Body of pancreas (tissue), 4 donors: ENCODE measurements at regions not wholly inside any gene's neighbourhood (a gene's known extent, or its start where the extent isn't known, plus 50 kb on each side); places are given as distances from the start of the nearest gene placed in this dataset.
A peak's percentile ranks its signal among the peaks of the same experiment; 100 is the strongest.
"Not testable (repeated sequence)": the region's sequence is repeated elsewhere in the genome, so short reads cannot be mapped to it uniquely, and the experiment has no call there.

Experiments
- ATAC-seq: fragments of 150-250 bp; one replicate; pipeline ENCODE4 v1.9.1; 2016
- DNase-seq, 4 donors: peaks; one replicate each; pipeline ENCODE4 v3.0.0-alpha.2; 2019
- H3K27ac ChIP-seq, 4 donors: fragments of 200-600 bp; sonication (generic); 1 replicate in 3 of 4; 2 replicates in 1 of 4; pipeline versions ENCODE4 v1.5.1 to v1.6.1; 2016 to 2019; ENCODE audit warnings: mild to moderate bottlenecking in 1 of 4, mixed read lengths in 1 of 4, moderate library complexity in 1 of 4
- H3K27me3 ChIP-seq, 2 donors: fragments of 200-600 bp; sonication (generic); one replicate each; pipeline ENCODE4 v1.6.0; 2016; ENCODE audit warnings: mild to moderate bottlenecking in 1 of 2
- H3K36me3 ChIP-seq, 2 donors: fragments of 200-600 bp; sonication (generic); replicated peaks in 1 of 2; 2 replicates each; pipeline ENCODE4 v1.5.1; 2016; ENCODE audit warnings: low read depth in 2 of 2; ENCODE audit not compliant: insufficient read depth in 1 of 2
- H3K4me1 ChIP-seq: fragments of 200-600 bp; sonication (generic); one replicate; pipeline ENCODE4 v1.6.0; 2016
- H3K4me3 ChIP-seq, 2 donors: fragments of 200-600 bp; sonication (generic); 1 replicate in 1 of 2; 2 replicates in 1 of 2; pipeline ENCODE4 v1.5.1; 2016 to 2019
- H3K9me3 ChIP-seq, 3 donors: fragments of 200-600 bp; sonication (generic); 1 replicate in 2 of 3; 2 replicates in 1 of 3; pipeline ENCODE4 v1.5.1; 2016
- CTCF ChIP-seq, 7 experiments: fragments of 450-650 bp in 4 of 7; fragments of 200-600 bp in 3 of 7; sonication (generic) in 3 of 7; IDR thresholded peaks; one replicate each; pipeline ENCODE4 v1.5.1; 2016 to 2019; ENCODE audit warnings: antibody characterized with exemption in 7 of 7
- POLR2A ChIP-seq, 3 donors: fragments of 450-650 bp; IDR thresholded peaks; one replicate each; pipeline ENCODE4 v1.6.1; 2016; ENCODE audit warnings: antibody characterized with exemption in 3 of 3, mild to moderate bottlenecking in 2 of 3
- WGBS, 2 donors: methylation state at CpG; one replicate each; pipeline ENCODE4 v1.1.5; 2017; 5-methylcytosine and 5-hydroxymethylcytosine counted together
- intact Hi-C: fragments of 100-400 bp; cut with DNase I; formaldehyde crosslinking; loops from one replicate; pipeline ENCODE4 v1.15.1; 2023

- Histone ChIP-seq H3K9me3 (no peaks in the 10 kb centered on the region), H3K27me3 (no peaks in the 10 kb centered on the region), H3K4me3 (no peak overlapping the region), H3K36me3 (no peaks in the 10 kb centered on the region), H3K27ac (no peak overlapping the region), H3K4me1 (no peaks in the 10 kb centered on the region)
- intact Hi-C loops: no loop called here
- no peak for DNase-seq
- no peak for ATAC-seq
- TF ChIP-seq POLR2A (IDR thresholded peaks at IDR 0.05) (no peak), CTCF (IDR thresholded peaks at IDR 0.05) (no peak)
Observed at GRCh38 chrX:118272242-118272641, 73.7 kb upstream of the WDR44 start.

- H3K27me3 ChIP-seq: no peaks in the 10 kb centered on the region
- no peaks in the 10 kb centered on the region for H3K36me3 ChIP-seq
- intact Hi-C loops: no loop called here
- 22 to 26% methylated on average over 4 of the region's 4 CpGs for WGBS, 2 donors
- peak overlapping the region in 1 of 4 donors; percentile 25 for H3K27ac ChIP-seq
- no peaks in the 10 kb centered on the region for H3K9me3 ChIP-seq
- TF ChIP-seq CTCF (IDR thresholded peaks at IDR 0.05): no peak
- no peak for TF ChIP-seq POLR2A (IDR thresholded peaks at IDR 0.05)
- no peak for DNase-seq
- no peaks in the 10 kb centered on the region for H3K4me1 ChIP-seq
- H3K4me3 ChIP-seq: no peak overlapping the region
- peak; percentile 48 for ATAC-seq
Observed at GRCh38 chrX:118286066-118286762, 59.7 kb upstream of the WDR44 start.

GRCh38 chrX:118295818-118296217 is 50.1 kb upstream of the WDR44 start:
- H3K4me3 ChIP-seq, H3K9me3 ChIP-seq, intact Hi-C loops, H3K27ac ChIP-seq, H3K4me1 ChIP-seq, ATAC-seq, DNase-seq, H3K36me3 ChIP-seq, H3K27me3 ChIP-seq: not testable (repeated sequence)
- WGBS, 2 donors: 33 to 57% methylated on average over 1 of the region's 1 CpG
